ENCODE measurements at regions not wholly inside any gene's neighbourhood (a gene's known extent, or its start where the extent isn't known, plus 50 kb on each side); places are given as distances from the start of the nearest gene placed in this dataset.

- in situ Hi-C loops (cut with MboI; ENCODE audit: low pct_unique_long_range_greater_than_20kb in 2 of 9, low sequenced_read_pairs in 9 of 9, unreplicated experiment in 9 of 9) = no loop called here
- Histone ChIP-seq H3K4me1 (replicated peaks in 1 of 2) (peaks cover 0 to 8% of the 10 kb centered on the region in 2 donors), H3K27ac (no peak overlapping the region), H3K4me3 (no peak overlapping the region)
- WGBS, 10 experiments = 13 to 100% (median 66%) methylated on average over 2 to 6 of the region's 6 CpGs; no CpG with 5 or more reads in 1 of the 10 experiments
- ATAC-seq (replicated peaks in 6 of 8) = no peak
Observed at GRCh38 chr5:6264394-6264793, 114.0 kb downstream of the MED10 start.

DNA sequence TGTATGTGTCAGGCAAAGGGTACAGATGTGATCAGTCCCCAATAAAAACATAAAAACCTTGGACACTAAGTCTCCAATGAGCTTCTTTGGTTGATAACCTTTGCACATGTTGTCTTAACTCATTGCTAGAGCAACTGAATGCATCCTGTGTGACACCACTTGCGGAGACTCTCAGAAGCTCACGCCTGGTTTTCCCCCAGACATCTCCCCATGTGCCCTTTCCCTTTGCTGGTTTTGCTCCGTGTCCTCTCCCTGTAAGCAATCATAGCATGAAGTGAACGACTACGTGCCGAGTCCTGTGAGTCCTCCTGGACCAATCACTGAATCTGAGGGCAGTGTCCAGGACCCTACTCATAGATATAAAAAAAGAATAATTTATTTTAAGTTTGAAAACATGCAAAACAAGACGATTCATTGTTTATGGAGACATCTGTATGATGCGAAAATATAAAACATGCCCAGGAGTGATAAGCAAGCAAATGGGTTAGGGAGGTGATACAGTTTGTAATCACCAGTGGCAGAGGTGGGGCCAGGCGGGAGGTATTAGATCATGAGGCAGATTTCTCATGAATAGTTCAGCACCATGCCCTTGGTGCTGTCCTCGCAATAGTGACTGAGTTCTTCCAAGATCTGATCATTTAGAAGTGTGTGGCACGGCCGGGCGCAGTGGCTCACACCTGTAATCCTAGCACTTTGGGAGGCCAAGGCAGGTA, 115.5 kb downstream of the MED10 start:
- 24 to 100% (median 87%) methylated on average over 1 to 8 of the region's 13 CpGs; no CpG with 5 or more reads in 3 of the 10 experiments for WGBS, 10 experiments
- no peak overlapping the region for H3K4me3 ChIP-seq
- H3K4me1 ChIP-seq (replicated peaks in 1 of 2) = peaks cover 0 to 8% of the 10 kb centered on the region in 2 donors
- ATAC-seq (replicated peaks in 6 of 8) = no peak
- no peak overlapping the region for H3K27ac ChIP-seq
- in situ Hi-C loops (cut with MboI; ENCODE audit: low pct_unique_long_range_greater_than_20kb in 2 of 9, low sequenced_read_pairs in 9 of 9, unreplicated experiment in 9 of 9) = no loop called here

DNA sequence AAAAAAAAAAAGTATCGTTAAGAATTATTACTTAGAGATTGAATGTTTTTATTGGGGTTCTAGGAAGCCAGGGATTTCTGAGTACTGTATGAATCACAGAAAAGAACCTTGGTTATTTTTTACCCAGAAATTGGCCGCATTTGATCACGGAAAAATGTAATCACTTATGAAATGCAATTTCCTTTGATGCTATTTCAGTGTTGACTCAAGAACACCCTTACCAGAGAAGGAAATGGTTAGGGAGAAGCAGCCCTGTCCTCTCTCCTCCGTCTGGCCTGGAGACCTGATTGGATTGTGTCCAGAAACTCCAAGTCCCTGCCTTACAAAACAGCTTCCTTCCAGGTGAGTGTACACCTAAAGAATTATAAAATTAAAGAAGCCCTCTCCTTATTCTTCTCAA, 116.7 kb downstream of the MED10 start:
- ATAC-seq (replicated peaks in 6 of 8) = no peak
- WGBS, 10 experiments = 2 to 79% (median 67%) methylated on average over 2 to 4 of the region's 4 CpGs; no CpG with 5 or more reads in 1 of the 10 experiments
- Histone ChIP-seq H3K27ac (no peak overlapping the region), H3K4me1 (replicated peaks in 1 of 2) (peaks cover 0 to 8% of the 10 kb centered on the region in 2 donors), H3K4me3 (no peak overlapping the region)
- in situ Hi-C loops (cut with MboI; ENCODE audit: low pct_unique_long_range_greater_than_20kb in 2 of 9, low sequenced_read_pairs in 9 of 9, unreplicated experiment in 9 of 9) = no loop called here

DNA sequence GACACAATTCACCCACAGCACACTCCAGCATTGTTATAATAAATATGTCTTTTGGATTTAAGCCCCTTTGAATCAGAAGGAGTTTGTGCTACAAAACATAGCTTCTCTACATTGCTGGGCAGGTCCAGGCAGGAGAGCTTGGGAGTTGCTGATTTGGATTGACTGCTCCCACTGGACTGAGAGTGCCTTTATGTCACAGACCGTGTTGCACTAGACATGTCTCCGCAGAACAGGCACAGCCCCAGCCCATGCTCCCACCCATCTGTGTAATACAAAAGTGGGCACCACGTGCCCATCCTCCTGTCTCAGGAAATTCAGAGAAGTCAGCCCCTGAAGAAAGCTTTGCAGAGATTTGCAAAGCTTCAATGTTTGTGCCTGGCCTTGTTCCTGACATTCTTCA, 117.1 kb downstream of the MED10 start:
- 0 to 100% (median 10%) methylated on average over 1 to 2 of the region's 3 CpGs; no CpG with 5 or more reads in 5 of the 10 experiments for WGBS, 10 experiments
- in situ Hi-C loops (cut with MboI; ENCODE audit: low pct_unique_long_range_greater_than_20kb in 2 of 9, low sequenced_read_pairs in 9 of 9, unreplicated experiment in 9 of 9) = no loop called here
- Histone ChIP-seq H3K4me1 (replicated peaks in 1 of 2) (peaks cover 0 to 8% of the 10 kb centered on the region in 2 donors), H3K4me3 (no peak overlapping the region), H3K27ac (no peak overlapping the region)
- ATAC-seq (replicated peaks in 6 of 8) = no peak

DNA sequence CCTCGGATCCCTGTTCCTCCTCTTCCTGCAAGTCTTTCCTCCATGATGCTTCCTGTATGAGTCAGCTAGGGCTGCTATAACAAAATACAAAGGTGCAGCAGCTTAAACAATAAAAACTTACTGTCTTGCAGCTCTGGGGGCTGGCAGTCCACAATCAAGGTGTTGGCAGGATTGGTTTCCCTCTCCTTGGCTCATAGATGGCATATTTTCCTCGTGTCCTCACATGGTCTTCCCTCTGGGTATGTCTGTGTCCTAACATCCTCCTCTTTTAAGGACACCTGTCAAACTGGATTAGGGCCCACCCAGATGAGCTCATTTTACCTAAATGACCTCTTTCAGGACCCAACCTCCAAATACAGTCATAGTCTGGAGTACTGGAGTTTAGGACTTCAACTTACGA, 117.5 kb downstream of the MED10 start:
- in situ Hi-C loops (cut with MboI; ENCODE audit: low pct_unique_long_range_greater_than_20kb in 2 of 9, low sequenced_read_pairs in 9 of 9, unreplicated experiment in 9 of 9) = no loop called here
- WGBS, 10 experiments = 6 to 100% (median 60%) methylated on average over 1 to 3 of the region's 3 CpGs; no CpG with 5 or more reads in 3 of the 10 experiments
- Histone ChIP-seq H3K27ac (no peak overlapping the region), H3K4me3 (no peak overlapping the region), H3K4me1 (replicated peaks in 1 of 2) (peaks cover 0 to 8% of the 10 kb centered on the region in 2 donors)
- ATAC-seq (replicated peaks in 6 of 8) = no peak

GRCh38 chr5:6256901-6257300, 121.4 kb downstream of the MED10 start:
- H3K27ac ChIP-seq = no peak overlapping the region
- H3K4me1 ChIP-seq (replicated peaks in 1 of 2) = peaks cover 0 to 2% of the 10 kb centered on the region in 2 donors
- 14 to 63% methylated on average over 1 to 2 of the region's 3 CpGs; no CpG with 5 or more reads in 8 of the 10 experiments for WGBS, 10 experiments
- no peak for ATAC-seq (replicated peaks in 6 of 8)
- in situ Hi-C loops (cut with MboI; ENCODE audit: low pct_unique_long_range_greater_than_20kb in 2 of 9, low sequenced_read_pairs in 9 of 9, unreplicated experiment in 9 of 9) = no loop called here
- H3K4me3 ChIP-seq = no peak overlapping the region

DNA sequence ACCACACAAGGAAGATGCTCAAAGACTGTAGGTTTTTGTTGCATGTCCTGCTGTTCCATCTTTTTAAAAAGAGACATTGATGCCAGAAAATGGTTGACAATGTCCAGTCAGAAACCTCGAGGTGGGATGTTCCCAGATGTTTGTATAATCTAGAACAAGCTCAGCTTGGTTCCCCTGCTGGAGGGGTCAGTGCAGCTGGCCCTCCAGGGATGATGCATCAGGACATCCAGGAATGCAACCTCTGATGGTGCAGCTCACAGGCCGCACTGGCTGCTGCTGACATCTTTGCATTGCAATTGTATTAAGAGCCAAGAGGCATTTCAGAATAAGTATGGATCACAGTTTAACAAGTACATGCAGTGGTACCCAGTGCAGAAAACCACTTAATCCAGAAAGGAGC, 122.4 kb downstream of the MED10 start:
- in situ Hi-C loops (cut with MboI; ENCODE audit: low pct_unique_long_range_greater_than_20kb in 2 of 9, low sequenced_read_pairs in 9 of 9, unreplicated experiment in 9 of 9) = no loop called here
- no peak for ATAC-seq (replicated peaks in 6 of 8)
- WGBS, 10 experiments = 0 to 81% (median 0%) methylated on average over 1 to 2 of the region's 2 CpGs; no CpG with 5 or more reads in 4 of the 10 experiments
- H3K4me3 ChIP-seq = no peak overlapping the region
- H3K4me1 ChIP-seq (replicated peaks in 1 of 2) = peaks cover 0 to 8% of the 10 kb centered on the region in 2 donors
- H3K27ac ChIP-seq = no peak overlapping the region

DNA sequence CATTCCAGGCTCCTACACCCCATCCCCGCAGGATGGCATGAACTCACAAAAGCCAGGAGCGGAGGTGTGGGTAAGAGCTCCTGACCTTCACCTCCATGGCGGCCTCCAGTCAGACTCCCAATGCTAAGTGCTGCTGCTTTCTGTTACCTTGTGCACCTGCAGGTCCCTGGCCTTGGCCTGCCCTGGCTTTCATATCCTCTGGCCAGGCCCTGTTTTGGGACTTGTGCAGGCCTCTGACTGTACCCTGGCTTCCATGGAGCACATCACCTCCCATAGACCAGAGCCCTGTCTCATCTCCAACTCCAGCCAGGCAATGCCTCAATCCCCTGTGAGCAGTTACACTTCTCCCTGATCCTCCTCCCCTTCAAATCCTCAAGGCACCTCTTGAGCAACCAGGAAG, 124.5 kb downstream of the MED10 start:
- WGBS, 10 experiments = 40 to 100% (median 67%) methylated on average over 2 of the region's 3 CpGs; no CpG with 5 or more reads in 7 of the 10 experiments
- no peak for ATAC-seq (replicated peaks in 6 of 8)
- peaks cover 0 to 8% of the 10 kb centered on the region in 2 donors for H3K4me1 ChIP-seq (replicated peaks in 1 of 2)
- no peak overlapping the region for H3K4me3 ChIP-seq
- in situ Hi-C loops (cut with MboI; ENCODE audit: low pct_unique_long_range_greater_than_20kb in 2 of 9, low sequenced_read_pairs in 9 of 9, unreplicated experiment in 9 of 9) = no loop called here
- no peak overlapping the region for H3K27ac ChIP-seq

DNA sequence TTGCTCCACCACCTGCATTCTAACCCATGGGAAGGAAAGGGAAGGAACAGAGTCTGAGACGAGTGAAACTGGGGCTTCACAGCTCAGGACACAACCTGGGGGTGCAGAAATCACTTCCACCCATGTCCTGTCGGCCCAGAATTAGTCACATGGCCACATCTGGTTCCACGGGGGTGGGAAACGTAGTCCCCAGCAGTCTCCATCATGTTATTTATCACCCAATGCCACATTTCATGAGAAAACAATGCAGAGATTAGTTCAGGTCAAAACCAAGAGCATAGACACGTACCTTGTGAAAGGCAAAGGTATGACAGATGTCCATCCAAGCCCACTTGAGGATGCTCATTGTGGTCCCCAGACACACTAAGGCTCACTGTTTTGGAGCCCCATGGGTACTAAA, 125.1 kb downstream of the MED10 start:
- peaks cover 0 to 8% of the 10 kb centered on the region in 2 donors for H3K4me1 ChIP-seq (replicated peaks in 1 of 2)
- WGBS, 10 experiments = 0 to 82% (median 40%) methylated on average over 1 to 2 of the region's 5 CpGs; no CpG with 5 or more reads in 3 of the 10 experiments
- in situ Hi-C loops (cut with MboI; ENCODE audit: low pct_unique_long_range_greater_than_20kb in 2 of 9, low sequenced_read_pairs in 9 of 9, unreplicated experiment in 9 of 9) = no loop called here
- H3K4me3 ChIP-seq = no peak overlapping the region
- no peak for ATAC-seq (replicated peaks in 6 of 8)
- H3K27ac ChIP-seq = no peak overlapping the region

GRCh38 chr5:6252581-6252980, 125.8 kb downstream of the MED10 start:
- peaks cover 0 to 8% of the 10 kb centered on the region in 2 donors for H3K4me1 ChIP-seq (replicated peaks in 1 of 2)
- no peak overlapping the region for H3K27ac ChIP-seq
- no peak overlapping the region for H3K4me3 ChIP-seq
- WGBS, 10 experiments = 0 to 100% (median 70%) methylated on average over 1 to 3 of the region's 6 CpGs; no CpG with 5 or more reads in 1 of the 10 experiments
- ATAC-seq (replicated peaks in 6 of 8) = no peak
- in situ Hi-C loops (cut with MboI; ENCODE audit: low pct_unique_long_range_greater_than_20kb in 2 of 9, low sequenced_read_pairs in 9 of 9, unreplicated experiment in 9 of 9) = no loop called here

DNA sequence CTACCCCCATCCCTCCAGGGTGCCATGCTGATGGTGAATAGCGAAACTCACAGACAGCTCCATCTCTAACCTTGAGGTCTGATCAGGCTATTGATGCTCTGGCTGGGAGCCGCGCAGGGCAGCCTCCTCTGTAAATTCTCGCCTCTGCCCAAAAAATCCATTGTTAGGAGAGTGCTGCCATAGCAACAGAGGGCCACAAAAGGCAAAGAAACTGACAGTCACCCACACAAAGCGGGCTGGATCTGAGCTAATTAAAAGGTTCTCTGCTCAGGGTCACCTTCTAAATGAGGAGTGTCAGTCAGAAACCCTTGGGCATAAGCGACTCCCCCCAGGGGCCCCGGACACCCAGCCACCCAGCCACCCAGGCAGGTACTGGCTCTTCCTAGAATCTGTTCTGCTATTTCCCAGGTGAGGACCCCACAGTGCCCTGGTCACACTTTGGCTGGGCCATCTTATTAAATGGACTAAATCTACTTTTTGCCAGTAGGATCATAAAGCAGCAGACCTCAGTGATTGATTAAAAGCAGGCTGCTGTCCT, 126.7 kb downstream of the MED10 start:
- WGBS, 10 experiments = 0 to 100% (median 39%) methylated on average over 1 to 7 of the region's 7 CpGs; no CpG with 5 or more reads in 4 of the 10 experiments
- Histone ChIP-seq H3K4me1 (replicated peaks in 1 of 2) (peaks cover 0 to 8% of the 10 kb centered on the region in 2 donors), H3K4me3 (no peak overlapping the region), H3K27ac (no peak overlapping the region)
- ATAC-seq (replicated peaks in 6 of 8) = peak in 4 of 8 experiments; percentile 24 to 60 (median 43)
- in situ Hi-C loops (cut with MboI; ENCODE audit: low pct_unique_long_range_greater_than_20kb in 2 of 9, low sequenced_read_pairs in 9 of 9, unreplicated experiment in 9 of 9) = no loop called here

- 20 to 100% (median 92%) methylated on average over 2 to 6 of the region's 7 CpGs; no CpG with 5 or more reads in 6 of the 10 experiments for WGBS, 10 experiments
- Histone ChIP-seq H3K4me3 (no peak overlapping the region), H3K27ac (no peak overlapping the region), H3K4me1 (replicated peaks in 1 of 2) (peaks cover 0 to 10% of the 10 kb centered on the region in 2 donors)
- ATAC-seq (replicated peaks in 6 of 8) = no peak
- in situ Hi-C loops (cut with MboI; ENCODE audit: low pct_unique_long_range_greater_than_20kb in 2 of 9, low sequenced_read_pairs in 9 of 9, unreplicated experiment in 9 of 9) = no loop called here
Observed at GRCh38 chr5:6250121-6250520, 128.2 kb downstream of the MED10 start.

- Histone ChIP-seq H3K27ac (no peak overlapping the region), H3K4me3 (no peak overlapping the region), H3K4me1 (replicated peaks in 1 of 2) (peaks cover 0 to 30% of the 10 kb centered on the region in 2 donors)
- WGBS, 10 experiments = 33 to 88% (median 40%) methylated on average over 1 to 5 of the region's 5 CpGs; no CpG with 5 or more reads in 3 of the 10 experiments
- in situ Hi-C loops (cut with MboI; ENCODE audit: low pct_unique_long_range_greater_than_20kb in 2 of 9, low sequenced_read_pairs in 9 of 9, unreplicated experiment in 9 of 9) = no loop called here
- ATAC-seq (replicated peaks in 6 of 8) = no peak
Observed at GRCh38 chr5:6248132-6248531, 130.2 kb downstream of the MED10 start.

Measured in motor neuron (in vitro differentiated cells).